Sciatic nerve (tissue), 2 donors: ENCODE measurements at regions not wholly inside any gene's neighbourhood (a gene's known extent, or its start where the extent isn't known, plus 50 kb on each side); places are given as distances from the start of the nearest gene placed in this dataset.

Experiments
- ATAC-seq: fragments of 200-7000 bp; cut with Tn5 transposase; one replicate; pipeline ENCODE4 v1.9.1; 2020; ENCODE audit warnings: mild to moderate bottlenecking, moderate library complexity
- DNase-seq: peaks from one replicate; pipeline ENCODE4 v3.0.0-alpha.2; 2020; ENCODE audit warnings: low spot score
- intact Hi-C: fragments of 100-400 bp; cut with DNase I; formaldehyde crosslinking; loops from one replicate; pipeline ENCODE4 v1.14.2; 2022
- donor health status: DM: no; HTN: no; CAD: no.
- donor health status: DM: no; HTN: no; CAD: no.

GRCh38 chr9:87077986-87078385, 130.7 kb upstream of the GAS1 start:
- ATAC-seq: no peak
- intact Hi-C loops: no loop called here
- no peak for DNase-seq

GRCh38 chr9:87080512-87081264, 133.4 kb upstream of the GAS1 start:
- DNase-seq: no peak
- intact Hi-C loops: no loop called here
- no peak for ATAC-seq

DNA sequence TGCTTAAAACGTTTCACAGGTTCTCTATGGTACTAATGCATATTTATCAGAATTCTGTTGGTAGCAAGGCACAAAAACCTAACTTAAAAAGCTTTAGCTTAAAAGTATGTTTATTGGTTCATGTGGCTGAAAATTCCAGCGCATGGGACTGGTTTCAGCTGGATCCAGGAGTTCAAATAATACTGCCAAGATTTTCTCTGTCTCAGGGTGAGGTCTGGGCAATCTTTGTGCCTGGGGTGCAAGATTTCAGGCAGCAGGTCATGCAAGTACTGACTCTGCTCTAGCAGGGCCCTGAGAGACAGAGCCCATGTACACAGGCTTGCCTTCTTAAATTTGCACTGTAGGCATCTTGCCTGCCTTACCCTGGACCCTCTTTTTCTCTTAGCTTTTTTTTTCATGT, 134.2 kb upstream of the GAS1 start:
- intact Hi-C loops: no loop called here
- ATAC-seq (peak; percentile 58), DNase-seq (no peak)

GRCh38 chr9:87083986-87084385, 136.7 kb upstream of the GAS1 start:
- DNase-seq: no peak
- intact Hi-C loops: no loop called here
- no peak for ATAC-seq

GRCh38 chr9:87084407-87084806, 137.1 kb upstream of the GAS1 start:
- intact Hi-C loops: no loop called here
- DNase-seq (no peak), ATAC-seq (no peak)

GRCh38 chr9:87085073-87085472, 137.8 kb upstream of the GAS1 start:
- DNase-seq: no peak
- ATAC-seq: no peak
- intact Hi-C loops: no loop called here

GRCh38 chr9:87085521-87085920, 138.2 kb upstream of the GAS1 start:
- DNase-seq (no peak), ATAC-seq (no peak)
- intact Hi-C loops: no loop called here

- DNase-seq (no peak), ATAC-seq (no peak)
These were observed 139.0 kb upstream of the GAS1 start for GRCh38 chr9:87086221-87086818.

GRCh38 chr9:87087197-87087596, 139.9 kb upstream of the GAS1 start:
- no peak for DNase-seq
- no peak for ATAC-seq
- intact Hi-C loops: no loop called here

More at GRCh38 chr9:87086221-87086818, 139.0 kb upstream of the GAS1 start:
- intact Hi-C loops: no loop called here

DNA sequence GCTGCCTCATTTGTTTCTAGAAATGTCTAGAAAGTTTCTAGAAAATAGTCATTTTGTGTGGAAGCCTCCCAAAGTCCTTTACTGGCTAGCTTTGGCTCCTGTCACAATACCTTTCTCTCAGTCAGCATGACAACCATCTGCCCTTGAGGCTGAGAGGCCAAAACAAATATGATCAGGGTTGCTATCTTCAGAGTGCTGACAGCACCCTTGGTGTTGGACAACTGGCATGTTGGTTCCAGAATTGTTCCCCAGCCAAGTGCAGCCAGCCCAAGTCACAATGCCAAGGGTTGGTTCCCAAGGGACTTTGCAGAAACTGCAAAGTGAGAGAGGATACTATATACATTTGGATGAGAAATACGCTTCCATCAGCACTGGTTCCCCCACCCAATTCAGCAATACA, 140.9 kb upstream of the GAS1 start:
- DNase-seq: no peak
- intact Hi-C loops: no loop called here
- ATAC-seq: no peak

- peak; percentile 71 for ATAC-seq
- intact Hi-C loops: no loop called here
These were observed 141.5 kb upstream of the GAS1 start for GRCh38 chr9:87088621-87089365.

DNA sequence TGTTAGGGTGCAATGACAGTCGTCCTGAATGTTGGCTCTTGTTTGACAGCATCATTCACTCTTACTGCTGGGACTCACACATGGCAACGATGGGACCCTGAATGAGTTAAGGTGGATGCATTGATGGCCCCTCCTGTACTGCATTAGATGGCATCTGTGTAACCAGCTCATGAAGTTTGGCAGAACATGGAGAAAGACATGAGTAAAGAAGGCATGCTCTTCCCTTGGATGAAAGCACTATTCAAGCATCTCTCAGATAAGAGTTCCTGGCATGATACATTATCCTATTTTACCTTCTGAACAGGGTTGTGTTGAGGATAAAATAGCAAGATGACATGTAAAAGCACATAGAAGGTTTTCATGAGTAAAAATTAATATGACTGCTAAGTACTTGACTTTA, 142.2 kb upstream of the GAS1 start:
- ATAC-seq: peak; percentile 40
- intact Hi-C loops: no loop called here
- DNase-seq: no peak

More at GRCh38 chr9:87088621-87089365, 141.5 kb upstream of the GAS1 start:
- no peak for DNase-seq

DNA sequence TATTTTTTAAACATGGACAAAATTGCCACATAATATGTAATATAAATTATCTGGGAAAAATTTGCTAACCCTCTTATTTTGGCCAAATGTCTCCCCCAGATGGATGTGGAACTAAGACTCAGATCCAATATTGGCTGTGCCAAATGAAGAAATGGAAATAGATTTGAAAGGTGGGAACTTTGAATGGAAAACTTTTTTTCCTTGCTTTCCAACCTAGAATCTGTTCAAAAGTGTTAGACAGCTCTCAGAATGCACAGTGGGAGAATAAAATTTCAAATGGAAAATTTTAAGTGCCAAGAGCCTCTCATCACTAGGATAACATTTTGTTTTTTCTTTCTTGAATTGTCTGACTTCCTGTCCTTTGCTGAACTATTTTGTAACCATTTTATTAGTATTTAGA, 142.6 kb upstream of the GAS1 start:
- peak; percentile 84 for ATAC-seq

GRCh38 chr9:87093777-87094176, 146.5 kb upstream of the GAS1 start:
- intact Hi-C loops: no loop called here
- DNase-seq (no peak), ATAC-seq (no peak)

More for the DNA sequence above, 142.6 kb upstream of the GAS1 start:
- intact Hi-C loops: no loop called here
- no peak for DNase-seq

DNA sequence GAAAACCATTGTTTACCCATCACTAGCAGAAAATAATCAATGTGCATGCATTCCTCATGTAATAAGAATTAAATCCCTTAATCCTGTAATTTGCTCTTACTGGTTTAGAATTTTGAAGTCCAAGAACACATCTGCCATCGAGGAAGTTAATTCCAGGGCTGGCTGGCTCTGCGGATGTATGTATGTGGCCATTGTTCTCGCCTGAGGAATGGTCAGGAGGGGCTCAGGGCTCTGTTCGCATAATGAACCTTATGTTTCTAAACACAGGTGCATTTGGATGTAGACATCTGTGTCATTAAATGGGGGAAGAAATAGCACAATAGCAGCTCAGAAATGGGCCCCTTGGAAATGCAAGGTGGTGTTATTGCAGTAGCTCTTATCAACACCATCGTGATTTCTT, 148.6 kb upstream of the GAS1 start:
- intact Hi-C loops: no loop called here
- ATAC-seq (no peak), DNase-seq (no peak)

DNA sequence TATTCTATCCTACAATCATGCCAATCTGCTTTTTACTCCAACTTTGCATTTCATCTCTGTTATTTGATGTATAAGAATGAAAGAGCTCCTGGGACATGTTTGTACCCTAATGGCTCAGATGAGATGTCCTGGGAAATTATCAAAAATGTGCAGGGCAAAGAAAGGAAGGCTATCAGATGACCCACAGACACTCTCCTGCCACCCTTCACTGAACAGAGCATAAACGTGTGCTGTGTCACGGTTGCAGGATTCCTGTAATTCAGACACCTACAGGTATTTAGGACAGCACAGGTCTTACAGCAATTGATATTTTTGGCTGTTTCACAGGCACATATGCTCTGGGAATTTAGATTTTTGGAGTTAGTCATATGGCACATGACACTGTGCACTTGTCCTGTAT, 149.2 kb upstream of the GAS1 start:
- DNase-seq: no peak
- intact Hi-C loops: no loop called here
- ATAC-seq: no peak

DNA sequence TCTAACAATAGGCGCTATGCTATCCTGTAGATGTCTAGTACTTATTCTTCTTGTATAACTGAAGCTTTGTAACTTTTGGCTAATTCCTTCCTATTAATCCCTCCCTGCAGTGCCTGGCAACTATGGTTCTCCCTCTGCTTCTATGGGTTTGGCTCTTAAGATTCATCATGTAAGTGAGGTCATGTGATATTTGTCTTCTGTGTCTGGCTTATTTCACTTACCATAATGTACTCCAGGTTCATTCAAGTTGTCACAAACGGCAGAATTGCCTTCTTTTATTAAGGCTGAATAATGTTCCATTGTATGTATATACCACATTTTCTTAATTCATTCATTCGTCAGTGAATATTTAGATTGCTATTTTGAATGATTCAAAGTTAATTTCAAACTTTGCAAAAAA, 149.9 kb upstream of the GAS1 start:
- intact Hi-C loops: no loop called here
- ATAC-seq (no peak), DNase-seq (no peak)

DNA sequence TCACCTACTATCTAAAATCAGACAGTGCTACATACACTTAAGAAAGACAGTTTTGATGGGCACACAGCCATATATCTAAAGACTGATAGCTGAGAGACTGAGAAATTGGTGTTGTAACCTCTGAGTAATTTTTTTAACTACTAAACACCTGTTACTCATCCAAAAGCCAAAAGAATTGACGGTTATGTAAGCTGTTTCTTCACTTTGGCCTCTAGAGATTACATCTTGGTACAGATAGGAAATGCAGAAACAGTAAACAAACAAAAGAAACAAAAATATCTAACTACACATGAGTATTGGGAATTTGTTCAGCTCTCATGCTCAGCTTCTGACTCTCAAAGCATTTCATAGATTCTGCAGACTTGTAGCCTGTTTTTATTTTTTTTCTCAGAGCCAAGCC, 152.1 kb upstream of the GAS1 start:
- intact Hi-C loops: no loop called here
- DNase-seq (no peak), ATAC-seq (peak; percentile 38)

DNA sequence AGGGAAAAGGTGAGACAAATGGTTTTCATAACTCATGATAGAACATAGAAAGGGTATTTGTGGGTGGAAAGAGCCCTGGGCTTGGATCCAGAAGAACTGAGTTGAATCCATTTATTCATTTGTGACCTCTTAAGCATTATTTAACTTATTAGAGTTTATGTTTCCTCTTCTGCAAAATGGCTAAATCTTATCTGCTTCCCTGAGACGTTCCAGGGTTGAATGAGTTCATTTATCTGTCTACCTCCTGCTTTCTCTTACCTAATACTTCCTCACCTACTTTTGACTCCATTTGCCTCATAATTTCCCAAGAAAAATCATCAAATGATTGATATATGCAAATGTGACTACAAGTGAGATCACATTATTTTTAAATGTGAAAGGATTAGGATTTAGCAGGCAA, 152.7 kb upstream of the GAS1 start:
- intact Hi-C loops: no loop called here
- DNase-seq (no peak), ATAC-seq (no peak)

DNA sequence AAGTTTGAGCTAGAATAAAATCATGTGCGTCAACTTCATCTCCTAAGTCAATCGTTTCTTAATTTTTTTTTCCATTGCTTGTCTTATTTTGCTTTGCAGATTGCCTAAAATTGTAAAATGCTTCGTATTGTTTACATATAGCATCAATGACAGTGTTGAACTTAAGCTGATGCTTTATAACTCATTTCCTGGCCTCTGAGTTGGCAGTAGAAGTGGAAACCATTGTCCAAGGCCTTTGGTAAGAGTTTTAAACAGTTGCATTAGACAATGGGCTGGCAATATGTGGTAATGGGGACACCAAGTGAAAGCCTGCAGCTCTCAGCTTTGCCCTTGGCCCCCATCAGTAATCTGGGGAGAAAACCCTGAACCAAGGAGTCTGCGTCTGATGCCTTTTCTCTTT, 154.8 kb upstream of the GAS1 start:
- no peak for DNase-seq
- ATAC-seq: no peak
- intact Hi-C loops: no loop called here
